Adrenal gland (tissue), 5 donors: ENCODE measurements at regions not wholly inside any gene's neighbourhood (a gene's known extent, or its start where the extent isn't known, plus 50 kb on each side); places are given as distances from the start of the nearest gene placed in this dataset.

Experiments
- POLR2A ChIP-seq, 2 donors: fragments of 450-650 bp; IDR thresholded peaks; one replicate each; pipeline ENCODE4 v1.6.1; 2017; ENCODE audit warnings: antibody characterized with exemption in 2 of 2, mild to moderate bottlenecking in 2 of 2, moderate library complexity in 1 of 2
- TF ChIP-seq, protein P1 (sequence below), 6 experiments: fragments of 450-650 bp in 4 of 6; fragments of 200-600 bp in 2 of 6; sonication (generic) in 1 of 6; IDR thresholded peaks; 1 replicate in 5 of 6; 2 replicates in 1 of 6; pipeline versions ENCODE4 v1.5.1 to v1.8.0; 2016 to 2021; ENCODE audit warnings: antibody characterized with exemption in 6 of 6, mild to moderate bottlenecking in 2 of 6, moderate library complexity in 1 of 6
- donor health status: DM: no; HTN: no; CAD: no.

- TF ChIP-seq, protein P1, sequence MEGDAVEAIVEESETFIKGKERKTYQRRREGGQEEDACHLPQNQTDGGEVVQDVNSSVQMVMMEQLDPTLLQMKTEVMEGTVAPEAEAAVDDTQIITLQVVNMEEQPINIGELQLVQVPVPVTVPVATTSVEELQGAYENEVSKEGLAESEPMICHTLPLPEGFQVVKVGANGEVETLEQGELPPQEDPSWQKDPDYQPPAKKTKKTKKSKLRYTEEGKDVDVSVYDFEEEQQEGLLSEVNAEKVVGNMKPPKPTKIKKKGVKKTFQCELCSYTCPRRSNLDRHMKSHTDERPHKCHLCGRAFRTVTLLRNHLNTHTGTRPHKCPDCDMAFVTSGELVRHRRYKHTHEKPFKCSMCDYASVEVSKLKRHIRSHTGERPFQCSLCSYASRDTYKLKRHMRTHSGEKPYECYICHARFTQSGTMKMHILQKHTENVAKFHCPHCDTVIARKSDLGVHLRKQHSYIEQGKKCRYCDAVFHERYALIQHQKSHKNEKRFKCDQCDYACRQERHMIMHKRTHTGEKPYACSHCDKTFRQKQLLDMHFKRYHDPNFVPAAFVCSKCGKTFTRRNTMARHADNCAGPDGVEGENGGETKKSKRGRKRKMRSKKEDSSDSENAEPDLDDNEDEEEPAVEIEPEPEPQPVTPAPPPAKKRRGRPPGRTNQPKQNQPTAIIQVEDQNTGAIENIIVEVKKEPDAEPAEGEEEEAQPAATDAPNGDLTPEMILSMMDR (IDR thresholded peaks at IDR 0.05), result no peak
- no peak for TF ChIP-seq POLR2A (IDR thresholded peaks at IDR 0.05)
These were observed 388.6 kb downstream of the RWDD3 start for GRCh38 chr1:95622609-95623008.
